ENCODE measurements at regions not wholly inside any gene's neighbourhood (a gene's known extent, or its start where the extent isn't known, plus 50 kb on each side); places are given as distances from the start of the nearest gene placed in this dataset.
"Not testable (repeated sequence)": the region's sequence is repeated elsewhere in the genome, so short reads cannot be mapped to it uniquely, and the experiment has no call there.

- not testable (repeated sequence) for DNase-seq
Observed at GRCh38 chr13:18618442-18618841, 563.2 kb downstream of the TUBA3C start.

- DNase-seq, result not testable (repeated sequence)
Observed at GRCh38 chr13:18610476-18610875, 571.1 kb downstream of the TUBA3C start.

GRCh38 chr13:18609371-18609770 lies 572.3 kb downstream of the TUBA3C start:
- DNase-seq, result not testable (repeated sequence)

- DNase-seq, result not testable (repeated sequence)
Observed at GRCh38 chr13:18608851-18609250, 572.8 kb downstream of the TUBA3C start.

- not testable (repeated sequence) for DNase-seq
Observed at GRCh38 chr13:18600366-18600765, 581.3 kb downstream of the TUBA3C start.

GRCh38 chr13:18599791-18600211 lies 581.8 kb downstream of the TUBA3C start:
- DNase-seq, result peak; percentile 37 to 54

GRCh38 chr13:18598543-18598942 lies 583.1 kb downstream of the TUBA3C start:
- not testable (repeated sequence) for DNase-seq

GRCh38 chr13:18597940-18598339 lies 583.7 kb downstream of the TUBA3C start:
- DNase-seq, result not testable (repeated sequence)

GRCh38 chr13:18577103-18577502 lies 604.5 kb downstream of the TUBA3C start:
- not testable (repeated sequence) for DNase-seq

- not testable (repeated sequence) for DNase-seq
Observed at GRCh38 chr13:18567890-18568289, 613.7 kb downstream of the TUBA3C start.
